C4-2B (cell line): ENCODE measurements at regions not wholly inside any gene's neighbourhood (a gene's known extent, or its start where the extent isn't known, plus 50 kb on each side); places are given as distances from the start of the nearest gene placed in this dataset.

Source experiments
- H3K27ac ChIP-seq: fragments of 450-650 bp; 2 replicates; pipeline ENCODE4 v1.5.1; 2017
- CTCF ChIP-seq: fragments of 450-650 bp; conservative IDR thresholded peaks from 2 replicates; pipeline ENCODE4 v1.5.1; 2017; ENCODE audit warnings: mild to moderate bottlenecking
- ZFX ChIP-seq: fragments of 450-650 bp; IDR thresholded peaks from 2 replicates; pipeline ENCODE4 v1.6.1; 2017

DNA sequence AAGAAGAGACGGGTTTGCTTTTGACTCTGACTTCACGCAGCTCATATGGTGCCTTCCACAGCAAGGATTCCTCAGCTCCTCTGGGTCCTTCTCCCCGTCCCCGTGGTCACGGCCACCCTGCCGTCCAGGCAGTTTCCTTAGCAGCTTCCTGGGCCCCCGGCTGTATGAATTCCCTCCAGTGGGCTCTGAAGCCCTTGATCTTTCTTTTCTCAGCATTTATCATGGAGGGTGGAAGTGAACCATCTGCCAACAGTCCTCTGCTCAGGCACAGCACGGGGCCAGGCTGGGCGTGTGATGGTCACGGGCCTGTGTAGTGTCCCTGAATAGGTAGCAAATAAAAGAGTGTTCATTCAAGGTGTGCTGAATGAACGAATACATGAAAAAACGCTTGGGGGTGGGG is 782.4 kb downstream of the BRD1 start:
- TF ChIP-seq ZFX (no peak), CTCF (no peak)
- H3K27ac ChIP-seq: no peak overlapping the region

GRCh38 chr22:49044776-49045175 is 782.9 kb downstream of the BRD1 start:
- no peak for TF ChIP-seq ZFX
- TF ChIP-seq CTCF: no peak
- no peak overlapping the region for H3K27ac ChIP-seq

DNA sequence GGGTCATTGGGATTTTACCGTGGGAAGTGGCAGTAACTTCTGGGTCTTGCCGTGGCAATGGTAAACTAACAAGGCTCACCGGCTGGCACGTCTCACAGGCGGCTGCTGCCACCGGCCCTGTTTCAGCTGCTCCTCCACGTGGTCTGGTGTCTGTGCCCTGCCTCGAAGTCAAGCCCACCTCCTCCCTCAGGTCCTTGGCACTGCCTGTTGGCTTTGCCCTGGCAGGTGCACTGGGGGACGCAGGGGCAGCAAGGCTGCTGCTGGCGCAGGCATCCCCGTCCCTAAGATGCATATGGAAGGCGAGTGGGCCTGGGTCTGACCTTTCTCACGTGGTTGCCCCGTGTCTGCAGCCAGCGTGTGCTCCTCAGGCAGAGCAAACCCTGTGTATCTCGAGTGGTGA is 783.6 kb downstream of the BRD1 start:
- no peak overlapping the region for H3K27ac ChIP-seq
- TF ChIP-seq CTCF: no peak
- TF ChIP-seq ZFX: no peak

GRCh38 chr22:49042877-49043859 is 784.5 kb downstream of the BRD1 start:
- no peak overlapping the region for H3K27ac ChIP-seq
- TF ChIP-seq ZFX (no peak), CTCF (no peak)

DNA sequence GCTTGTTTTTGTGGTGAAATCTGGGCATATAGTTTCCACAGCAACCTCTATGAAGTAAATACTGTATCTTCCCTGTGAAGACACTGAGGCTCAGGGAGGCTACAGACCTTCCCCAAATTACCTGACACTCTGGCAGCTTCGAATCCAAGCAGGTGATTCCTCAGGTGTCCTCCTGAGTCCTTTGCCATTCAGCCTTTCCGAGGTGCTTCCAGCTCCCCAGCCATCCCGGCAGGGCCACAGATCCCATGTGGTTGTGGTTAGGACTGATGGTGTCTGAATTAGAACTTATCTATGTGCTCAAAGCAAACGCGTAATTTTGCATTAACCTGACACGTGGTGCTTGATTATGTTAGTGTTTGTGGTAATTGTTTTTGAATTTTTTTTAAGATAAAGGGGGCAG is 785.6 kb downstream of the BRD1 start:
- no peak overlapping the region for H3K27ac ChIP-seq

GRCh38 chr22:49040754-49041467 is 786.8 kb downstream of the BRD1 start:
- TF ChIP-seq ZFX (no peak), CTCF (no peak)

More for the DNA sequence above, 785.6 kb downstream of the BRD1 start:
- no peak for TF ChIP-seq CTCF
- TF ChIP-seq ZFX: no peak

GRCh38 chr22:49040111-49040510 is 787.6 kb downstream of the BRD1 start:
- no peak for TF ChIP-seq ZFX
- no peak for TF ChIP-seq CTCF
- H3K27ac ChIP-seq: no peak overlapping the region

More at GRCh38 chr22:49040754-49041467, 786.8 kb downstream of the BRD1 start:
- H3K27ac ChIP-seq: no peak overlapping the region
